MM.1S (cell line): ENCODE measurements at regions not wholly inside any gene's neighbourhood (a gene's known extent, or its start where the extent isn't known, plus 50 kb on each side); places are given as distances from the start of the nearest gene placed in this dataset.

ENCODE experiments used
- DNase-seq: peaks from one replicate; pipeline ENCODE4 v3.0.0-alpha.2; 2015
- H2AFZ ChIP-seq: fragments of 300-600 bp; sonication (generic); 2 replicates; pipeline ENCODE4 v1.6.0; 2016; ENCODE audit warnings: antibody characterized with exemption, low read length
- H3F3A ChIP-seq: fragments of 300-600 bp; sonication (generic); 2 replicates; pipeline ENCODE4 v1.6.1; 2016; ENCODE audit warnings: mild to moderate bottlenecking, antibody characterized with exemption, low read length, moderate library complexity, mixed read lengths; ENCODE audit not compliant: insufficient read depth
- H3K27ac ChIP-seq: fragments of 300-600 bp; sonication (generic); 2 replicates; pipeline ENCODE4 v1.5.1; 2016; ENCODE audit warnings: mild to moderate bottlenecking, low read length
- H3K27me3 ChIP-seq: fragments of 300-600 bp; sonication (generic); replicated peaks from 2 replicates; pipeline ENCODE4 v1.6.0; 2016; ENCODE audit warnings: low read length; ENCODE audit not compliant: insufficient read depth
- H3K36me3 ChIP-seq: fragments of 300-600 bp; sonication (generic); replicated peaks from 2 replicates; pipeline ENCODE4 v1.6.1; 2016; ENCODE audit warnings: mild to moderate bottlenecking, low read length, mixed read lengths; ENCODE audit not compliant: insufficient read depth
- H3K4me1 ChIP-seq: fragments of 300-600 bp; sonication (generic); 2 replicates; pipeline ENCODE4 v1.6.1; 2016; ENCODE audit warnings: low read length, mixed read lengths
- H3K4me2 ChIP-seq: fragments of 300-600 bp; sonication (generic); 2 replicates; pipeline ENCODE4 v1.6.0; 2016; ENCODE audit warnings: low read depth, low read length
- H3K4me3 ChIP-seq: fragments of 300-600 bp; sonication (generic); 2 replicates; pipeline ENCODE4 v1.5.1; 2016; ENCODE audit warnings: low read length, mixed read lengths
- H3K79me2 ChIP-seq: fragments of 300-600 bp; sonication (generic); 2 replicates; pipeline ENCODE4 v1.6.1; 2016; ENCODE audit warnings: mixed run types, low read length, mixed read lengths
- H3K9ac ChIP-seq: fragments of 300-600 bp; sonication (generic); 2 replicates; pipeline ENCODE4 v1.6.1; 2016; ENCODE audit warnings: low read length, mixed read lengths
- H3K9me2 ChIP-seq: fragments of 300-600 bp; sonication (generic); replicated peaks from 2 replicates; pipeline ENCODE4 v1.6.1; 2016; ENCODE audit warnings: mild to moderate bottlenecking, low read length, mixed read lengths; ENCODE audit not compliant: insufficient read depth
- H3K9me3 ChIP-seq: fragments of 300-600 bp; sonication (generic); replicated peaks from 2 replicates; pipeline ENCODE4 v1.6.1; 2016; ENCODE audit warnings: mild to moderate bottlenecking, low read length, mixed read lengths; ENCODE audit not compliant: insufficient read depth
- H4K20me1 ChIP-seq: fragments of 300-600 bp; sonication (generic); 2 replicates; pipeline ENCODE4 v1.6.1; 2016; ENCODE audit warnings: mild to moderate bottlenecking, low read length, moderate library complexity, mixed read lengths; ENCODE audit not compliant: insufficient read depth
- CTCF ChIP-seq: fragments of 300-600 bp; sonication (generic); IDR thresholded peaks from 2 replicates; pipeline ENCODE4 v1.5.1; 2016; ENCODE audit warnings: antibody characterized with exemption, low read length, mixed read lengths
- EZH2 ChIP-seq: fragments of 300-600 bp; sonication (generic); optimal IDR thresholded peaks from 2 replicates; pipeline ENCODE3; 2017; ENCODE audit warnings: low read depth, mild to moderate bottlenecking, antibody characterized with exemption, low read length, mixed read lengths
- EZH2phosphoT487 ChIP-seq: fragments of 300-600 bp; sonication (generic); IDR thresholded peaks from 2 replicates; pipeline ENCODE4 v1.6.1; 2018; ENCODE audit warnings: antibody characterized with exemption, low read length

DNA sequence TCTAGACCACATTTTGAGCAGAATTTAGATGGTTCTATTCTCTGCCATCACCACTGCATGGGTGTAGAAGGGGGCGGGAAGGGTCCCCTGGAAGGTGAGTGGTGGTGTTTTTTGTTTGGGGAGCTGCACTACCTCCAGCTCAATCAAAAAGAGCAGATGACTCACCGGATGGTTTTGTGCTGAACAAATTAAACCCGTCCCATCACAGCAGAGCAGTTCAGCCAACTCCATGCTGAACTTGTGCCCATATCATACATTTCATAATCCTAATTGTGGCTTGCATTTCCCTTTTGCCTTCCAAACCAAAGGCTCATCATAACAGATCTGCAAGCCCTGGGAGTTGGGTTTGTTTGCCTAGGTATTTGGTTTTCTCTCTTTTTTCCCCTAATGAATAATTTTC is 53.0 kb upstream of the RPH3A start:
- Histone ChIP-seq H3K27me3 (no peaks in the 10 kb centered on the region), H3K9me3 (no peaks in the 10 kb centered on the region), H3K9ac (no peak overlapping the region), H3K27ac (no peak overlapping the region), H3K4me1 (no peaks in the 10 kb centered on the region), H3F3A (no peaks in the 10 kb centered on the region), H3K36me3 (no peaks in the 10 kb centered on the region), H2AFZ (no peak overlapping the region), H3K79me2 (no peaks in the 10 kb centered on the region), H3K4me3 (no peak overlapping the region), H3K9me2 (no peaks in the 10 kb centered on the region), H4K20me1 (no peaks in the 10 kb centered on the region), H3K4me2 (no peak overlapping the region)
- TF ChIP-seq EZH2phosphoT487 (no peak), EZH2 (no peak), CTCF (no peak)
- no peak for DNase-seq

- Histone ChIP-seq H3F3A (no peaks in the 10 kb centered on the region), H3K4me2 (no peak overlapping the region), H3K4me1 (no peaks in the 10 kb centered on the region), H3K36me3 (no peaks in the 10 kb centered on the region), H3K27ac (no peak overlapping the region), H3K9me2 (no peaks in the 10 kb centered on the region), H2AFZ (no peak overlapping the region), H3K4me3 (no peak overlapping the region), H3K9me3 (no peaks in the 10 kb centered on the region), H3K9ac (no peak overlapping the region), H4K20me1 (no peaks in the 10 kb centered on the region), H3K79me2 (no peaks in the 10 kb centered on the region), H3K27me3 (no peaks in the 10 kb centered on the region)
- DNase-seq: no peak
- TF ChIP-seq EZH2phosphoT487 (no peak), EZH2 (no peak), CTCF (no peak)
These were observed 51.1 kb upstream of the RPH3A start for GRCh38 chr12:112740387-112740934.

GRCh38 chr12:112741106-112741505 is 50.4 kb upstream of the RPH3A start:
- Histone ChIP-seq H3K9me2 (no peaks in the 10 kb centered on the region), H3K79me2 (no peaks in the 10 kb centered on the region), H2AFZ (no peak overlapping the region), H3K4me2 (no peak overlapping the region), H3K9ac (no peak overlapping the region), H3K9me3 (no peaks in the 10 kb centered on the region), H4K20me1 (no peaks in the 10 kb centered on the region), H3K27ac (no peak overlapping the region), H3K4me1 (no peaks in the 10 kb centered on the region), H3K27me3 (no peaks in the 10 kb centered on the region), H3K4me3 (no peak overlapping the region), H3K36me3 (no peaks in the 10 kb centered on the region), H3F3A (no peaks in the 10 kb centered on the region)
- no peak for DNase-seq
- TF ChIP-seq EZH2: no peak
- no peak for TF ChIP-seq EZH2phosphoT487
- TF ChIP-seq CTCF: no peak
